H1 (cell line): ENCODE measurements at regions not wholly inside any gene's neighbourhood (a gene's known extent, or its start where the extent isn't known, plus 50 kb on each side); places are given as distances from the start of the nearest gene placed in this dataset.

Experiments used
- CTCF ChIA-PET: fragments of 300-600 bp; sonication (Branson Sonifier 250); formaldehyde crosslinking; loops from one replicate; lab custom pipeline; 2021; ENCODE audit not compliant: partially characterized antibody; lab: Charles Lee
- POLR2A ChIA-PET: fragments of 300-600 bp; sonication (Branson Sonifier 250); formaldehyde crosslinking; loops from one replicate; lab custom pipeline; 2021; ENCODE audit warnings: inconsistent platforms; ENCODE audit not compliant: partially characterized antibody; lab: Charles Lee
- DNase-seq, 2 experiments: peaks; one replicate each; pipeline versions ENCODE4 v3.0.0 to v3.0.0-alpha.2; 2010 to 2022; ENCODE audit warnings: low spot score in 2 of 2, low read depth in 1 of 2, mixed read lengths in 1 of 2
- FAIRE-seq: peaks from 2 replicates; lab custom pipeline; 2011; peaks lifted over from hg19 to GRCh38; lab: Jason Lieb, UNC
- H2AFZ ChIP-seq: 2 replicates; pipeline ENCODE4 v1.8.1; 2012; ENCODE audit warnings: low read length, inconsistent platforms
- H2AK5ac ChIP-seq: 2 replicates; pipeline ENCODE4 v1.6.1; 2013; ENCODE audit warnings: low read depth, low read length
- H2BK120ac ChIP-seq: replicated peaks from 2 replicates; pipeline ENCODE3; 2013; ENCODE audit warnings: low read depth, low read length, inconsistent platforms
- H2BK12ac ChIP-seq: 2 replicates; pipeline ENCODE4 v1.6.1; 2013; ENCODE audit warnings: low read depth, low read length
- H2BK15ac ChIP-seq: 2 replicates; pipeline ENCODE4 v1.6.1; 2013; ENCODE audit warnings: low read length
- H2BK20ac ChIP-seq: 2 replicates; pipeline ENCODE4 v1.6.1; 2013; ENCODE audit warnings: low read length
- H2BK5ac ChIP-seq: 2 replicates; pipeline ENCODE4 v1.6.1; 2013; ENCODE audit warnings: low read depth, low read length
- H3K14ac ChIP-seq: 2 replicates; pipeline ENCODE4 v1.6.1; 2013; ENCODE audit warnings: inconsistent platforms; ENCODE audit not compliant: insufficient read length
- H3K18ac ChIP-seq: 2 replicates; pipeline ENCODE4 v1.6.1; 2013; ENCODE audit warnings: low read length; ENCODE audit errors: extremely low read depth
- H3K23ac ChIP-seq: 2 replicates; pipeline ENCODE4 v1.6.1; 2013; ENCODE audit warnings: inconsistent platforms; ENCODE audit not compliant: insufficient read length
- H3K23me2 ChIP-seq: 2 replicates; pipeline ENCODE4 v1.6.1; 2013; ENCODE audit warnings: low read depth, low read length
- H3K27ac ChIP-seq: 2 replicates; pipeline ENCODE4 v1.6.1; 2011; ENCODE audit warnings: low read depth, low read length, inconsistent platforms
- H3K27me3 ChIP-seq, 4 experiments: replicated peaks in 1 of 4; 1 replicate in 1 of 4; 2 replicates in 3 of 4; pipeline versions ENCODE4 v1.6.1 to v1.8.1; 2011 to 2013; ENCODE audit warnings: low read length in 3 of 4, mild to moderate bottlenecking in 3 of 4, inconsistent platforms in 2 of 4, mixed read lengths in 2 of 4, moderate library complexity in 1 of 4; ENCODE audit not compliant: control insufficient read depth in 3 of 4, insufficient read depth in 3 of 4; ENCODE audit errors: extremely low read depth in 1 of 4
- H3K36me3 ChIP-seq, 4 experiments: 2 replicates each; pipeline versions ENCODE4 v1.6.1 to v1.8.1; 2011 to 2013; ENCODE audit warnings: mild to moderate bottlenecking in 4 of 4, low read length in 3 of 4, moderate library complexity in 2 of 4, control low read depth in 1 of 4, inconsistent platforms in 1 of 4; ENCODE audit not compliant: insufficient read depth in 4 of 4, control insufficient read depth in 2 of 4
- H3K4ac ChIP-seq: replicated peaks from 2 replicates; pipeline ENCODE3; 2013; ENCODE audit warnings: low read length, low read depth, mixed read lengths, inconsistent platforms; ENCODE audit not compliant: insufficient read length
- H3K4me1 ChIP-seq, 4 experiments: replicated peaks in 1 of 4; 1 replicate in 1 of 4; 2 replicates in 3 of 4; pipeline versions ENCODE4 v1.6.1 to v1.8.1; 2011 to 2013; ENCODE audit warnings: low read length in 3 of 4, inconsistent platforms in 2 of 4, mixed read lengths in 1 of 4; ENCODE audit not compliant: insufficient read depth in 4 of 4, control insufficient read depth in 3 of 4
- H3K4me2 ChIP-seq, 2 experiments: 2 replicates each; pipeline versions ENCODE4 v1.6.1 to v1.8.1; 2011 to 2013; ENCODE audit warnings: low read depth in 2 of 2, low read length in 2 of 2, control low read depth in 1 of 2, inconsistent platforms in 1 of 2, mild to moderate bottlenecking in 1 of 2; ENCODE audit not compliant: insufficient read depth in 1 of 2
- H3K4me3 ChIP-seq, 4 experiments: fragments of 200-600, 300-600 bp in 1 of 4; sonication (generic), shearing (Covaris generic), sonication (Bioruptor Twin) in 1 of 4; 2 replicates each; pipeline versions ENCODE4 v1.5.1 to v1.8.1; 2011 to 2016; ENCODE audit warnings: low read length in 4 of 4, low read depth in 3 of 4, control low read depth in 2 of 4, inconsistent platforms in 2 of 4, mild to moderate bottlenecking in 2 of 4, mixed read lengths in 1 of 4, moderate library complexity in 1 of 4; ENCODE audit not compliant: insufficient read depth in 2 of 4; ENCODE audit errors: extremely low read depth in 1 of 4
- H3K56ac ChIP-seq: replicated peaks from 2 replicates; pipeline ENCODE3; 2013; ENCODE audit warnings: low read depth, mild to moderate bottlenecking, mixed read lengths, low read length, inconsistent platforms; ENCODE audit not compliant: insufficient read length
- H3K79me1 ChIP-seq: 2 replicates; pipeline ENCODE4 v1.6.1; 2013; ENCODE audit warnings: low read depth, low read length, control low read depth
- H3K79me2 ChIP-seq, 2 experiments: 2 replicates each; pipeline versions ENCODE4 v1.6.1 to v1.8.1; 2012 to 2013; ENCODE audit warnings: low read length in 2 of 2, mild to moderate bottlenecking in 2 of 2, inconsistent platforms in 1 of 2; ENCODE audit not compliant: insufficient read depth in 2 of 2, control insufficient read depth in 1 of 2
- H3K9ac ChIP-seq, 4 experiments: replicated peaks in 1 of 4; 1 replicate in 1 of 4; 2 replicates in 3 of 4; pipeline versions ENCODE4 v1.6.1 to v1.8.1; 2011 to 2013; ENCODE audit warnings: low read depth in 3 of 4, low read length in 3 of 4, control low read depth in 2 of 4, mild to moderate bottlenecking in 2 of 4, moderate library complexity in 2 of 4, inconsistent platforms in 1 of 4; ENCODE audit errors: extremely low read depth in 1 of 4
- H3K9me3 ChIP-seq, 2 experiments: 2 replicates each; pipeline versions ENCODE4 v1.6.1 to v1.8.1; 2012 to 2013; ENCODE audit warnings: mild to moderate bottlenecking in 2 of 2, moderate library complexity in 2 of 2, control low read depth in 1 of 2, inconsistent platforms in 1 of 2, low read depth in 1 of 2, low read length in 1 of 2, mixed read lengths in 1 of 2; ENCODE audit not compliant: insufficient read depth in 2 of 2
- H4K20me1 ChIP-seq, 2 experiments: replicated peaks in 1 of 2; 2 replicates each; pipeline versions ENCODE3 to v1.8.1; 2011 to 2013; ENCODE audit warnings: inconsistent platforms in 2 of 2, low read length in 2 of 2, mild to moderate bottlenecking in 1 of 2; ENCODE audit not compliant: insufficient read depth in 2 of 2, control insufficient read depth in 1 of 2
- H4K5ac ChIP-seq: 2 replicates; pipeline ENCODE4 v1.6.1; 2013; ENCODE audit warnings: low read length, low read depth, mixed read lengths, inconsistent platforms; ENCODE audit not compliant: insufficient read length
- H4K8ac ChIP-seq: 2 replicates; pipeline ENCODE4 v1.8.0; 2013; ENCODE audit warnings: mild to moderate bottlenecking, moderate library complexity, low read length, inconsistent platforms; ENCODE audit not compliant: insufficient read depth; ENCODE audit errors: extremely low read depth
- H4K91ac ChIP-seq: replicated peaks from 2 replicates; pipeline ENCODE3; 2013; ENCODE audit warnings: low read length, mixed read lengths, inconsistent platforms; ENCODE audit not compliant: insufficient read length
- BACH1 ChIP-seq: IDR thresholded peaks from 2 replicates; pipeline ENCODE4 v1.6.1; 2012; ENCODE audit warnings: low read length, improper control_type of control experiment
- CBX5 ChIP-seq: fragments of 300-800, 300-1000 bp; sonication (generic); IDR thresholded peaks from 2 replicates; pipeline ENCODE4 v1.7.1; 2016; ENCODE audit warnings: antibody characterized with exemption, low read length, low read depth
- GTF2F1 ChIP-seq: IDR thresholded peaks from 2 replicates; pipeline ENCODE4 v1.6.1; 2012; ENCODE audit warnings: low read depth, low read length, improper control_type of control experiment, borderline replicate concordance
- HDAC6 ChIP-seq: IDR thresholded peaks from one replicate; pipeline ENCODE4 v1.7.1; 2012; ENCODE audit warnings: low read depth, mild to moderate bottlenecking, inconsistent platforms, low read length, moderate library complexity
- JUN ChIP-seq: IDR thresholded peaks from 2 replicates; pipeline ENCODE4 v1.6.1; 2011; ENCODE audit warnings: low read depth, mild to moderate bottlenecking, improper control_type of control experiment, low read length
- PHF8 ChIP-seq: fragments of 200-600 bp; sonication (generic); conservative IDR thresholded peaks from 2 replicates; pipeline ENCODE4 v1.7.1; 2012; ENCODE audit warnings: low read depth, mild to moderate bottlenecking, inconsistent platforms, low read length, moderate library complexity
- POLR2AphosphoS5 ChIP-seq: IDR thresholded peaks from 2 replicates; pipeline ENCODE4 v1.6.1; 2011; ENCODE audit warnings: low read depth, low read length
- SIX5 ChIP-seq: IDR thresholded peaks from 2 replicates; pipeline ENCODE4 v1.6.1; 2011; ENCODE audit warnings: mild to moderate bottlenecking, low read depth, low read length
- whole genome bisulfite sequencing, 2 experiments: shearing (Covaris generic) in 1 of 2; methylation state at CpG; one replicate each; pipeline versions ENCODE4 v1.1.6 to v1.1.7; 2013 to 2015; ENCODE audit warnings: low lambda C conversion rate in 2 of 2, mixed read lengths in 2 of 2, inconsistent platforms in 1 of 2, low coverage in 1 of 2, missing lambda C conversion rate in 1 of 2; ENCODE audit not compliant: insufficient replicate concordance in 2 of 2, insufficient coverage in 1 of 2, insufficient read length in 1 of 2; ENCODE audit errors: extremely low coverage in 1 of 2, missing lambda C conversion rate in 1 of 2; 5-methylcytosine and 5-hydroxymethylcytosine counted together

GRCh38 chr18:10197097-10197496, 257.3 kb upstream of the APCDD1 start:
- Histone ChIP-seq H4K20me1 (no peaks in the 10 kb centered on the region), H2BK5ac (no peak overlapping the region), H3K14ac (no peak overlapping the region), H3K4me3 (no peak overlapping the region), H3K18ac (no peak overlapping the region), H2BK120ac (no peak overlapping the region), H3K9ac (no peak overlapping the region), H3K56ac (no peak overlapping the region), H3K79me1 (no peaks in the 10 kb centered on the region), H3K27ac (no peak overlapping the region), H2BK12ac (no peak overlapping the region), H3K27me3 (no peaks in the 10 kb centered on the region), H4K91ac (no peak overlapping the region), H2AFZ (no peak overlapping the region), H4K8ac (no peak overlapping the region), H3K4me1 (peaks cover 0 to 4% (median 2%) of the 10 kb centered on the region in 4 experiments; a peak in 5 of 7 replicates), H3K23me2 (no peaks in the 10 kb centered on the region), H3K79me2 (no peaks in the 10 kb centered on the region), H3K23ac (no peak overlapping the region), H3K4ac (no peak overlapping the region), H3K36me3 (no peaks in the 10 kb centered on the region), H2AK5ac (no peak overlapping the region), H3K9me3 (no peaks in the 10 kb centered on the region), H4K5ac (no peak overlapping the region), H2BK15ac (no peak overlapping the region), H2BK20ac (no peak overlapping the region), H3K4me2 (no peak overlapping the region)
- ChIA-PET CTCF (no interaction called here), POLR2A (no interaction called here)
- 91% methylated on average over 12 of the region's 12 CpGs; no CpG with 5 or more reads in 1 of the 2 experiments for WGBS, 2 experiments
- no peak for FAIRE-seq
- TF ChIP-seq PHF8, result no peak
- TF ChIP-seq CBX5, result no peak
- TF ChIP-seq BACH1, result no peak
- TF ChIP-seq GTF2F1, result no peak
- no peak for TF ChIP-seq HDAC6
- no peak for TF ChIP-seq SIX5
- TF ChIP-seq JUN, result no peak
- TF ChIP-seq POLR2AphosphoS5, result no peak
- DNase-seq, result no peak
